A673 (cell line): ENCODE measurements at regions not wholly inside any gene's neighbourhood (a gene's known extent, or its start where the extent isn't known, plus 50 kb on each side); places are given as distances from the start of the nearest gene placed in this dataset.

Experiments
- BruUV-seq: library from RNA; stranded (reverse); fragments of 400-500 nt; replicated peaks from 2 replicates; lab custom pipeline; 2021; lab: Mats Ljungman, UMichigan
- CTCF ChIA-PET: fragments of 300-600 bp; sonication (Branson Sonifier 250); formaldehyde crosslinking; loops from one replicate; lab custom pipeline; 2022; ENCODE audit warnings: antibody characterized with exemption; lab: Charles Lee
- POLR2A ChIA-PET: fragments of 300-600 bp; sonication (Branson Sonifier 250); formaldehyde crosslinking; loops from one replicate; lab custom pipeline; 2022; ENCODE audit warnings: antibody characterized with exemption; ENCODE audit not compliant: low non-redundant PET; lab: Charles Lee
- DNase-seq: peaks from one replicate; pipeline ENCODE4 v3.0.0-alpha.2; 2015; ENCODE audit warnings: low spot score
- H3K27ac ChIP-seq: fragments of 200-600 bp; sonication (generic); 2 replicates; pipeline ENCODE4 v1.5.1; 2016; ENCODE audit warnings: mixed run types, low read depth, mild to moderate bottlenecking, mixed read lengths, antibody characterized with exemption, low read length; ENCODE audit not compliant: poor library complexity, severe bottlenecking
- H3K27me3 ChIP-seq: fragments of 200-600 bp; sonication (generic); replicated peaks from 2 replicates; pipeline ENCODE4 v1.6.1; 2017; ENCODE audit warnings: mixed run types, low read depth, mild to moderate bottlenecking, mixed read lengths, antibody characterized with exemption, low read length; ENCODE audit not compliant: insufficient read depth, poor library complexity
- H3K36me3 ChIP-seq: fragments of 200-600 bp; sonication (generic); 2 replicates; pipeline ENCODE4 v1.6.1; 2016; ENCODE audit warnings: mixed run types, mild to moderate bottlenecking, mixed read lengths, antibody characterized with exemption, low read length; ENCODE audit not compliant: insufficient read depth, poor library complexity, severe bottlenecking
- H3K4me1 ChIP-seq: fragments of 200-600 bp; sonication (generic); 2 replicates; pipeline ENCODE4 v1.6.1; 2017; ENCODE audit warnings: mixed run types, mild to moderate bottlenecking, mixed read lengths, antibody characterized with exemption, low read length; ENCODE audit not compliant: insufficient read depth, poor library complexity, severe bottlenecking
- H3K4me3 ChIP-seq: fragments of 200-600 bp; sonication (generic); 2 replicates; pipeline ENCODE4 v1.5.1; 2016; ENCODE audit warnings: low read depth, mixed run types, mild to moderate bottlenecking, mixed read lengths, low read length; ENCODE audit not compliant: poor library complexity, severe bottlenecking
- H3K9me3 ChIP-seq: fragments of 200-600 bp; sonication (generic); 2 replicates; pipeline ENCODE4 v1.6.1; 2016; ENCODE audit warnings: mixed run types, low read depth, mild to moderate bottlenecking, mixed read lengths, antibody characterized with exemption, low read length; ENCODE audit not compliant: poor library complexity, severe bottlenecking
- CTCF ChIP-seq: fragments of 300-800, 200-600 bp; sonication (generic); conservative IDR thresholded peaks from 2 replicates; pipeline ENCODE4 v1.5.1; 2017; ENCODE audit warnings: low read depth, mild to moderate bottlenecking, antibody characterized with exemption, low read length, moderate library complexity, mixed read lengths
- EZH2 ChIP-seq: fragments of 200-600 bp; sonication (generic); IDR thresholded peaks from 2 replicates; pipeline ENCODE4 v1.6.1; 2017; ENCODE audit warnings: borderline replicate concordance, low read depth, mild to moderate bottlenecking, mixed read lengths, antibody characterized with exemption, low read length; ENCODE audit not compliant: poor library complexity, severe bottlenecking
- intact Hi-C: fragments of 100-400 bp; cut with micrococcal nuclease; formaldehyde crosslinking; loops from one replicate; pipeline ENCODE4 v1.10.0; 2022; ENCODE audit not compliant: unreplicated experiment

GRCh38 chr4:117968606-117969005, 65.7 kb upstream of the NDST3 start:
- no peaks in the 10 kb centered on the region for H3K9me3 ChIP-seq
- no peaks in the 10 kb centered on the region for H3K36me3 ChIP-seq
- TF ChIP-seq CTCF (peak; percentile 33; the same call in 1 of the 2 replicates), EZH2 (no peak)
- intact Hi-C loops, result no loop called here
- CTCF ChIA-PET, result no interaction called here
- H3K4me3 ChIP-seq, result no peak overlapping the region
- no TSS peak for BruUV-seq
- H3K27me3 ChIP-seq, result no peaks in the 10 kb centered on the region
- H3K4me1 ChIP-seq, result peaks cover 20% of the 10 kb centered on the region
- H3K27ac ChIP-seq, result no peak overlapping the region
- POLR2A ChIA-PET, result no interaction called here
- peak; percentile 39 for DNase-seq

GRCh38 chr4:117971403-117971802, 62.9 kb upstream of the NDST3 start:
- intact Hi-C loops, result no loop called here
- peak; percentile 92 for DNase-seq
- Histone ChIP-seq H3K9me3 (no peaks in the 10 kb centered on the region), H3K4me1 (peaks cover 20% of the 10 kb centered on the region), H3K36me3 (no peaks in the 10 kb centered on the region), H3K27me3 (no peaks in the 10 kb centered on the region), H3K27ac (peak overlapping the region; percentile 56), H3K4me3 (no peak overlapping the region)
- POLR2A ChIA-PET, result interaction anchor here (0.7 kb wide), 1 partner anchor 816 kb away, joined by 4 read pairs; no protein-coding TSS in a partner anchor
- no peak for TF ChIP-seq CTCF
- no peak for TF ChIP-seq EZH2
- CTCF ChIA-PET, result interaction anchor here (0.7 kb wide), 1 partner anchor 1166 kb away, joined by 3 read pairs; no protein-coding TSS in a partner anchor
- no TSS peak for BruUV-seq

GRCh38 chr4:117983541-117984365, 50.5 kb upstream of the NDST3 start:
- peak; percentile 71 for DNase-seq
- Histone ChIP-seq H3K4me1 (peaks cover 30% of the 10 kb centered on the region), H3K27ac (peak overlapping the region; percentile 40), H3K9me3 (no peaks in the 10 kb centered on the region), H3K36me3 (no peaks in the 10 kb centered on the region), H3K4me3 (no peak overlapping the region), H3K27me3 (no peaks in the 10 kb centered on the region)
- BruUV-seq, result no TSS peak
- ChIA-PET POLR2A (no interaction called here), CTCF (no interaction called here)
- intact Hi-C loops, result no loop called here
- TF ChIP-seq EZH2, result no peak
- TF ChIP-seq CTCF, result no peak
